Mesendoderm (in vitro differentiated cells): ENCODE measurements at regions not wholly inside any gene's neighbourhood (a gene's known extent, or its start where the extent isn't known, plus 50 kb on each side); places are given as distances from the start of the nearest gene placed in this dataset.

ENCODE experiments used
- DNase-seq: peaks from one replicate; pipeline ENCODE4 v3.0.0; 2013
- H2AK5ac ChIP-seq: 2 replicates; pipeline ENCODE4 v1.6.1; 2013; ENCODE audit warnings: low read length, inconsistent platforms
- H2BK120ac ChIP-seq: 2 replicates; pipeline ENCODE4 v1.6.1; 2013; ENCODE audit warnings: low read depth, mild to moderate bottlenecking, low read length, moderate library complexity, mixed read lengths
- H2BK15ac ChIP-seq: replicated peaks from 2 replicates; pipeline ENCODE4 v1.6.1; 2013; ENCODE audit warnings: low read depth, mild to moderate bottlenecking, moderate library complexity
- H2BK5ac ChIP-seq: 2 replicates; pipeline ENCODE4 v1.6.1; 2013; ENCODE audit warnings: low read length, inconsistent platforms
- H3K18ac ChIP-seq: 2 replicates; pipeline ENCODE4 v1.6.1; 2013; ENCODE audit warnings: mild to moderate bottlenecking, low read length, mixed read lengths
- H3K23ac ChIP-seq: one replicate; pipeline ENCODE4 v1.6.1; 2013; ENCODE audit warnings: low read length
- H3K27ac ChIP-seq: 2 replicates; pipeline ENCODE4 v1.5.1; 2013; ENCODE audit warnings: low read depth, mild to moderate bottlenecking, inconsistent platforms, low read length, moderate library complexity
- H3K27me3 ChIP-seq: 2 replicates; pipeline ENCODE4 v1.6.1; 2013; ENCODE audit warnings: low read length, control low read depth, mild to moderate bottlenecking, inconsistent platforms; ENCODE audit not compliant: insufficient read depth, poor library complexity
- H3K36me3 ChIP-seq: 2 replicates; pipeline ENCODE4 v1.6.1; 2013; ENCODE audit warnings: low read length, inconsistent platforms; ENCODE audit not compliant: control insufficient read depth, insufficient read depth
- H3K4ac ChIP-seq: one replicate; pipeline ENCODE4 v1.6.1; 2013; ENCODE audit warnings: low read depth, mild to moderate bottlenecking, low read length, moderate library complexity
- H3K4me1 ChIP-seq: 2 replicates; pipeline ENCODE4 v1.6.1; 2013; ENCODE audit warnings: low read depth, low read length, inconsistent platforms; ENCODE audit not compliant: control insufficient read depth
- H3K4me2 ChIP-seq: 2 replicates; pipeline ENCODE4 v1.6.1; 2013; ENCODE audit warnings: low read length
- H3K4me3 ChIP-seq: 2 replicates; pipeline ENCODE4 v1.5.1; 2013; ENCODE audit warnings: mild to moderate bottlenecking, low read length
- H3K56ac ChIP-seq: one replicate; pipeline ENCODE4 v1.6.1; 2013; ENCODE audit warnings: low read length
- H3K79me1 ChIP-seq: 2 replicates; pipeline ENCODE4 v1.6.1; 2013; ENCODE audit warnings: low read length, inconsistent platforms
- H3K79me2 ChIP-seq: 2 replicates; pipeline ENCODE4 v1.6.1; 2013; ENCODE audit warnings: mild to moderate bottlenecking, low read length; ENCODE audit not compliant: control insufficient read depth, insufficient read depth
- H3K9ac ChIP-seq: 2 replicates; pipeline ENCODE4 v1.6.1; 2013; ENCODE audit warnings: low read length, inconsistent platforms
- H4K5ac ChIP-seq: one replicate; pipeline ENCODE4 v1.6.1; 2013; ENCODE audit warnings: low read length
- H4K8ac ChIP-seq: one replicate; pipeline ENCODE4 v1.6.1; 2013; ENCODE audit warnings: low read depth, mild to moderate bottlenecking, control low read depth, low read length, moderate library complexity
- WGBS: extraction: QIAGEN DNeasy Blood & Tissue Kit; methylation state at CpG from one replicate; pipeline ENCODE4 v1.1.7; 2013; ENCODE audit warnings: low lambda C conversion rate, missing lambda C conversion rate; ENCODE audit not compliant: insufficient coverage; ENCODE audit errors: extremely low coverage; 5-methylcytosine and 5-hydroxymethylcytosine counted together

DNA sequence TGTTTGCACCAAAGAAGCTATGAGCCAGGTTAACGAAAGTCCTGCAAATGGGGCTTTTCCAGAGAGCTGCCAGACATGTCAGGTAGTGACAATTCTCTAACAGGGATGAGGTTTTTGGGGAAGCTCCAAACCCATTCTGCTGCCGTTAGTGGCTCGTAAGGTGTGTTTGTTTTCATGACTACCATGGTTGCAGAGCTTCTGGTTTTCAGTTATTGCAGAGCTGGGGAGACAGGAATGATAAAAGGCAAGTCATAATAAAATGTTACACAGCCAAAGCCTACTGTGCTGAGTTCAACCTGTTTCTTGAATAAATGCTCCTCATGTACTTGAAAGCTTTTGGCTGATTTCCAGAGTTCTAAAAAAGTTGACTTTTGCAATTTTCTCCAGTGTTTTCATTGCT is 209.2 kb upstream of the STK17B start:
- Histone ChIP-seq H2BK5ac (no peak overlapping the region), H3K79me1 (no peaks in the 10 kb centered on the region), H2AK5ac (no peak overlapping the region), H3K27me3 (no peaks in the 10 kb centered on the region), H3K4me2 (no peak overlapping the region), H3K23ac (no peak overlapping the region), H3K27ac (no peak overlapping the region), H2BK15ac (no peak overlapping the region), H4K5ac (no peak overlapping the region), H3K56ac (no peak overlapping the region), H3K4me3 (no peak overlapping the region), H3K79me2 (no peaks in the 10 kb centered on the region), H3K36me3 (no peaks in the 10 kb centered on the region), H4K8ac (no peak overlapping the region), H3K4me1 (no peaks in the 10 kb centered on the region), H3K18ac (peak overlapping the region; percentile 51), H3K4ac (no peak overlapping the region), H3K9ac (no peak overlapping the region), H2BK120ac (no peak overlapping the region)
- DNase-seq = no peak
- no CpG with 5 or more reads among the region's 3 CpGs for WGBS

DNA sequence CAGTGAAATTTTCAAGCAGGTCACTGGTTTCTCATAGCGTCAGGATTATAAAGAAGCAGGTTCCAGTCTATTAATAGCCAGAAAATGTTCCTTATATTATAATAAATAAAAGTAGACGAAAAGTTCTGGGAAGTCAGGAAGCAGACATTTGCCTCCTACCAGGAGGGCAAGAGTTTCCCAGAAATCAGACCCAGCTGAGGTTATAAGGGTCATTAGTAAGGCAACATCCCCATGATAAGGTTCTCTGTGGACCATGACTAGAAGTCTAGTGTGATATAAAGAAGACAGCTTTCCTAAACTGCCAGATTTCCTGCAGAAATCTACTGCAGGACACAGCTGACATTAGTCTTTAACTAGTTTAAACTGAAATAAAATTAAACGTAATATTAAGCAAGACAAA is 210.1 kb upstream of the STK17B start:
- Histone ChIP-seq H3K79me2 (no peaks in the 10 kb centered on the region), H2AK5ac (no peak overlapping the region), H3K79me1 (no peaks in the 10 kb centered on the region), H3K23ac (no peak overlapping the region), H3K4ac (no peak overlapping the region), H2BK15ac (no peak overlapping the region), H4K5ac (no peak overlapping the region), H3K27ac (no peak overlapping the region), H3K4me3 (no peak overlapping the region), H3K4me1 (no peaks in the 10 kb centered on the region), H2BK5ac (no peak overlapping the region), H2BK120ac (no peak overlapping the region), H3K4me2 (no peak overlapping the region), H3K56ac (no peak overlapping the region), H3K18ac (no peak overlapping the region), H3K9ac (no peak overlapping the region), H3K27me3 (no peaks in the 10 kb centered on the region), H3K36me3 (no peaks in the 10 kb centered on the region), H4K8ac (no peak overlapping the region)
- no peak for DNase-seq
- no CpG with 5 or more reads among the region's 3 CpGs for WGBS

GRCh38 chr2:196383799-196384198 is 212.4 kb upstream of the STK17B start:
- no peaks in the 10 kb centered on the region for H3K79me1 ChIP-seq
- no CpG with 5 or more reads among the region's 2 CpGs for WGBS

DNA sequence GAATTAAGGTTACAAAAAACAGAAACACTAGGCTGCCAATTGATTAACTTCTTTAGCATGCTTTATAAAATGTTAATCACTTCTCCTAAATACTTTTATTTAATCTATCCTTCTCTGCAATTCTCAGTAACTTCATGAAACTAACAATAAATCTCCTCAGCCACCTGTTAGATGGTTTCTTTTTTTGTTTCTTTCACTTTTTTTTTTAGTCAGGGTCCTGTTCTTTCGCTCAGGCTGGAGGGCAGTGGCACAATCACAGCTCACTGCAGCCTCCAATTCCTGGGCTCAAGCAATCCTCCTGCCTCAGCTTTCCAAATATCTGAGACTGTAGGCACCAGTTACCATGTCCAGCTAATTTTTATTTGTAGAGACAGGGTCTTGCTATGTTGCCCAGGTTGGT is 213.4 kb upstream of the STK17B start:
- Histone ChIP-seq H4K5ac (no peak overlapping the region), H3K79me2 (no peaks in the 10 kb centered on the region), H2BK120ac (no peak overlapping the region), H3K36me3 (no peaks in the 10 kb centered on the region), H3K56ac (no peak overlapping the region), H3K27ac (no peak overlapping the region), H3K18ac (no peak overlapping the region), H2AK5ac (no peak overlapping the region), H2BK15ac (no peak overlapping the region), H3K79me1 (no peaks in the 10 kb centered on the region), H3K23ac (no peak overlapping the region), H4K8ac (no peak overlapping the region), H3K4me2 (no peak overlapping the region), H3K4me1 (no peaks in the 10 kb centered on the region), H3K4me3 (no peak overlapping the region), H3K27me3 (no peaks in the 10 kb centered on the region), H3K9ac (no peak overlapping the region), H2BK5ac (no peak overlapping the region), H3K4ac (no peak overlapping the region)
- DNase-seq = no peak
- WGBS = no CpG with 5 or more reads among the region's 1 CpG

More at GRCh38 chr2:196383799-196384198, 212.4 kb upstream of the STK17B start:
- Histone ChIP-seq H3K79me2 (no peaks in the 10 kb centered on the region), H3K4me1 (no peaks in the 10 kb centered on the region), H3K27ac (no peak overlapping the region), H3K18ac (no peak overlapping the region), H3K23ac (no peak overlapping the region), H2BK15ac (no peak overlapping the region), H3K9ac (no peak overlapping the region), H2BK120ac (no peak overlapping the region), H2BK5ac (no peak overlapping the region), H3K4me3 (no peak overlapping the region), H3K27me3 (no peaks in the 10 kb centered on the region), H3K4me2 (no peak overlapping the region), H3K56ac (no peak overlapping the region), H2AK5ac (no peak overlapping the region), H4K8ac (no peak overlapping the region), H3K36me3 (no peaks in the 10 kb centered on the region), H4K5ac (no peak overlapping the region), H3K4ac (no peak overlapping the region)
- DNase-seq = no peak

DNA sequence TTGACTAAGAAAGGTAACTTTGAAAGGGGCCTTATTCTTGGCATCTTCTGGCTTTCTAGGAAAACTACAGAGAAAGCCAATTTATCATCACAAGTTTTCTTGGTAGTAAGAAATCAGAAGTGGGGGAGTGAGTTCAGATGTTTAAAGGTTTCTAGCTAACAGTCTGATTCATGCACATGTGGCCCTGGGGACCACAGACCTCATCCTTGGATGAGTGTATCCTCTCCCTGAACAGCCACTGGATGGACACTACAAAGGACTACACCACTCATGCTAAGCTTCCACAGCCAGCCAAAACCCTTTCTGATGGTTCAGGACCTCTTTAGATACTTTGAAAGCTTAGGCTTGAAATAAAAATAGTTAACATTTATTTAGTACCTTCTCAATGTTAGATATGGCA is 218.3 kb upstream of the STK17B start:
- H3K4me2 ChIP-seq = no peak overlapping the region

DNA sequence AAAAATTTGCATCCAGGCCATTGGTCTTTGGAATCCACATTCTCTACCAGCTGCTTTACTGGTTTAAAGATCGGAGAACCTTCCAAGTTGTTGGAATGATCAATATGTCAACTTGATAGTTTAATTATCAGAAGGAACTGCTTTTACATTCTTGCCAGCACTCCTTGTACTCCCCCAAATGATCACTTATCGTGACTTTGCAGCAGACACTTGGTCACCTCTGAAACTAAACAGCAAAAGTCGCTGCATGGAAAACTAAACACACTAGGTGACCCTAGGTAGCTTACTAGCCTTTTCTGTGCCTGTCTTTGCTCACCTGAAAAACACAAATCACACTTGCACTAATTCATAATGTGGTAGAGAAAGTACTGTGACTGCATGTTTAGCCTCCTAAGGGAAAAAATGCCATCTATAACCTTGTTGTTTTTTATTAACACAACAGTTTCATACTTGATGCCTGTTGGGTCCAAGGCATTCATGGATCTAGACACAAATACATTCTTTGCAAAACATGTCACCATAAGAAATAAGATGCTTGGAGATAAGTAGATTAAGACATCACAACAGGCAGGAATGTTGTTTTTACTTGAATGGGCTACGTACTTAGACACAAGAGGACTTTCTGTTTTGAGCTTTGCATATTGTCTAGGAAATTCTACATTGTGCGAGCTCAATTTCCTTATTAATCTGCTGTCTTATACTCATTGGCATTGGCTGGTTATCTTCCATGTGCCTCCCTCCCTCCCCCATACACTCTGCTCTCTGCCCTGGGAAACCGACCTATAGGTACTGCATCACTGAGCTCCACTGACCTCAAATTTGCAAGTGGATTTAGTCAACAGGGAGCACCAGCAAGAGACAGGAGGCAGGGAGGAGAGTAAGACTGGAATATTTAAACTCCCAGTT is 219.1 kb upstream of the STK17B start:
- Histone ChIP-seq H3K56ac (no peak overlapping the region), H3K4me1 (no peaks in the 10 kb centered on the region), H3K27ac (no peak overlapping the region), H3K4ac (no peak overlapping the region), H3K18ac (no peak overlapping the region), H3K9ac (no peak overlapping the region), H2AK5ac (no peak overlapping the region), H3K79me1 (no peaks in the 10 kb centered on the region), H3K23ac (no peak overlapping the region), H3K4me3 (no peak overlapping the region), H4K5ac (no peak overlapping the region), H3K4me2 (no peak overlapping the region), H4K8ac (no peak overlapping the region), H3K36me3 (no peaks in the 10 kb centered on the region), H3K27me3 (no peaks in the 10 kb centered on the region), H2BK120ac (no peak overlapping the region), H2BK15ac (no peak overlapping the region), H2BK5ac (no peak overlapping the region), H3K79me2 (no peaks in the 10 kb centered on the region)
- DNase-seq = no peak
- no CpG with 5 or more reads among the region's 6 CpGs for WGBS

More for the DNA sequence above, 218.3 kb upstream of the STK17B start:
- Histone ChIP-seq H3K9ac (no peak overlapping the region), H3K27ac (no peak overlapping the region), H3K79me2 (no peaks in the 10 kb centered on the region), H2AK5ac (no peak overlapping the region), H4K5ac (no peak overlapping the region), H3K56ac (no peak overlapping the region), H3K36me3 (no peaks in the 10 kb centered on the region), H3K4ac (no peak overlapping the region), H3K4me1 (no peaks in the 10 kb centered on the region), H3K23ac (no peak overlapping the region), H3K27me3 (no peaks in the 10 kb centered on the region), H2BK5ac (no peak overlapping the region), H2BK15ac (no peak overlapping the region), H2BK120ac (no peak overlapping the region), H3K79me1 (no peaks in the 10 kb centered on the region), H3K4me3 (no peak overlapping the region), H3K18ac (no peak overlapping the region), H4K8ac (no peak overlapping the region)
- no peak for DNase-seq
